PFSK-1 (cell line): ENCODE measurements at regions not wholly inside any gene's neighbourhood (a gene's known extent, or its start where the extent isn't known, plus 50 kb on each side); places are given as distances from the start of the nearest gene placed in this dataset.

Experiments used
- FOXP2 ChIP-seq: optimal IDR thresholded peaks from 2 replicates; pipeline ENCODE3; 2011; ENCODE audit warnings: borderline replicate concordance, control low read depth, inconsistent platforms; ENCODE audit not compliant: insufficient read depth; ENCODE audit errors: extremely low read length, extremely low read depth
- POLR2AphosphoS5 ChIP-seq: IDR thresholded peaks from 2 replicates; pipeline ENCODE4 v1.6.1; 2012; ENCODE audit warnings: low read depth, mild to moderate bottlenecking, control low read depth, low read length, moderate library complexity
- SIN3A ChIP-seq: IDR thresholded peaks from 2 replicates; pipeline ENCODE4 v1.6.1; 2012; ENCODE audit warnings: mild to moderate bottlenecking, low read length, moderate library complexity, borderline replicate concordance; ENCODE audit not compliant: insufficient read depth
- TAF1 ChIP-seq: IDR thresholded peaks from 2 replicates; pipeline ENCODE4 v1.6.1; 2012; ENCODE audit warnings: low read length, control low read depth, borderline replicate concordance; ENCODE audit not compliant: insufficient read depth
- TF ChIP-seq, protein P1 (sequence below), 2 experiments: IDR thresholded peaks; 2 replicates each; pipeline versions ENCODE4 v1.6.1 to v1.8.0; 2011 to 2012; ENCODE audit warnings: low read depth in 2 of 2, low read length in 2 of 2, control low read depth in 1 of 2, inconsistent platforms in 1 of 2, mild to moderate bottlenecking in 1 of 2, moderate library complexity in 1 of 2; ENCODE audit not compliant: insufficient read depth in 1 of 2

DNA sequence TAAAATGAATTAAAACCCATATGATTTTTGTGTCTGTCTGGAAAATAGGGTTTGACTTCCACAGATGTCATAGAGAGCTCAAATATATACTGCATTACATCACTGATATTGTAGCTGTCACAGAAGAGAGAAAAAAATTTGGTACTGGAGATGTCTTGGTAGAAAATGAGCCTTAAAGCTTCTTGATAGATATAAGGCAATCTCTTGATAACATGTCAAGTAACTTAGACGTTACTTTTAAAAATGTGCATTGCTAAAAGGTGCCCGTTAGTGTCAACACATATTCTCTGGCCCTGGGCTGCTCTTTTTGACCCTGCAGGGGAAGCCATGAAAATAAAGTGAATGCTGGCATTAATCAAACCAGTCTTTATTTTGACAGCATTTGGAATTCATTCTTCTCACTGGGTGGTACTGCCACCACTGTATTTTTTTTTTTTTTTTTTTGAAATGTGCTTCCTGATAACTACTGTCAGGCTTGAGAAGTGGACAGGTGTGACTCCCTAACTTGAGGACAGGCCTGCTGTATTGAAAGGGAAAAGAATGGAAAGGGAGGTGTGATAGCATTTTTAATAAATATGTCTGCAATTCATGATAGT lies 53.0 kb upstream of the RAPGEF2 start:
- TF ChIP-seq SIN3A, result no peak
- no peak for TF ChIP-seq POLR2AphosphoS5
- no peak for TF ChIP-seq FOXP2
- TF ChIP-seq, protein P1, sequence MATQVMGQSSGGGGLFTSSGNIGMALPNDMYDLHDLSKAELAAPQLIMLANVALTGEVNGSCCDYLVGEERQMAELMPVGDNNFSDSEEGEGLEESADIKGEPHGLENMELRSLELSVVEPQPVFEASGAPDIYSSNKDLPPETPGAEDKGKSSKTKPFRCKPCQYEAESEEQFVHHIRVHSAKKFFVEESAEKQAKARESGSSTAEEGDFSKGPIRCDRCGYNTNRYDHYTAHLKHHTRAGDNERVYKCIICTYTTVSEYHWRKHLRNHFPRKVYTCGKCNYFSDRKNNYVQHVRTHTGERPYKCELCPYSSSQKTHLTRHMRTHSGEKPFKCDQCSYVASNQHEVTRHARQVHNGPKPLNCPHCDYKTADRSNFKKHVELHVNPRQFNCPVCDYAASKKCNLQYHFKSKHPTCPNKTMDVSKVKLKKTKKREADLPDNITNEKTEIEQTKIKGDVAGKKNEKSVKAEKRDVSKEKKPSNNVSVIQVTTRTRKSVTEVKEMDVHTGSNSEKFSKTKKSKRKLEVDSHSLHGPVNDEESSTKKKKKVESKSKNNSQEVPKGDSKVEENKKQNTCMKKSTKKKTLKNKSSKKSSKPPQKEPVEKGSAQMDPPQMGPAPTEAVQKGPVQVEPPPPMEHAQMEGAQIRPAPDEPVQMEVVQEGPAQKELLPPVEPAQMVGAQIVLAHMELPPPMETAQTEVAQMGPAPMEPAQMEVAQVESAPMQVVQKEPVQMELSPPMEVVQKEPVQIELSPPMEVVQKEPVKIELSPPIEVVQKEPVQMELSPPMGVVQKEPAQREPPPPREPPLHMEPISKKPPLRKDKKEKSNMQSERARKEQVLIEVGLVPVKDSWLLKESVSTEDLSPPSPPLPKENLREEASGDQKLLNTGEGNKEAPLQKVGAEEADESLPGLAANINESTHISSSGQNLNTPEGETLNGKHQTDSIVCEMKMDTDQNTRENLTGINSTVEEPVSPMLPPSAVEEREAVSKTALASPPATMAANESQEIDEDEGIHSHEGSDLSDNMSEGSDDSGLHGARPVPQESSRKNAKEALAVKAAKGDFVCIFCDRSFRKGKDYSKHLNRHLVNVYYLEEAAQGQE (IDR thresholded peaks at IDR 0.05; ENCODE audit: insufficient read depth in 1 of 2, low read depth in 2 of 2, low read length in 2 of 2), result no peak
- TF ChIP-seq TAF1, result no peak

DNA sequence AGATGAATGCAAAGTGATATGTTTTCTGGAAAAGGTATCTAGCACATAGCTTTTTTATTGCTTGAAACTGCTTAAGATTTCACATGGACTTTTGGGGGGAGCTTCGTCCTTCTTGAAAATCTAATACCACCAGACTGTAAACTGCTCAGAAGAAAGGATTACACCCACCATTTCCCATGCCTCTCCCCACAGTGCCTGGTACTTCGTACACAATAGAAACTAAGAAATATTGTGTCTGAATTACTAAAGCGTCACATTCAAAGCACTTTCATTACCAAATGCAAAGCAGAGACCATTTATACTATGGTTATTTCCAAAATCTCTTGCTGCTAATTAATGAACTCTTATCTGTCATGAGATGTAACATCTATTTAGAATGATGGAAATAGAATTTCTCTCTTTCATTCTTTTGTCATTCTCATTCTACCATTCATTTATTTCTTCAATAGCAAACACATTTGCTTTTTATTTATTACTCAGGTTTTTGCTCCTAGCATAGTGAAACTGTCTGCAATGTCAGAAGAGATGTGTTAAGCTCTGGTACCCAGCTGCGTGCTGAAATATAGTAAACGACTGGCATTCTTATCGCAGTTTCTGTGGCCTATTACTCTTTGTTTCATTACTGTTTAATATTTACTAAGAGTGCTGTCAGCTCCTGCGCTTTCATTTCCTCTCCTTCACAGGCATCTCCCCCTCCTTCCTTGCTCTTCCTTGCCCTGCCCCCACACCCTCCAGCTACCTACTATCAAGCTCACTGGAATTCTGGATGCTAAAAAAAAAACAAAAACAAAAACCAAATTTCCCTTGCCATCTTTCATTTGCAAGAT lies 51.4 kb upstream of the RAPGEF2 start:
- TF ChIP-seq FOXP2, result no peak
- no peak for TF ChIP-seq SIN3A

GRCh38 chr4:159052315-159052714 lies 50.6 kb upstream of the RAPGEF2 start:
- TF ChIP-seq POLR2AphosphoS5, result no peak
- no peak for TF ChIP-seq FOXP2
- TF ChIP-seq, protein P1 (IDR thresholded peaks at IDR 0.05; ENCODE audit: insufficient read depth in 1 of 2, low read depth in 2 of 2, low read length in 2 of 2), result no peak
- no peak for TF ChIP-seq TAF1
- TF ChIP-seq SIN3A, result no peak
